HG03175 (cell line): ENCODE measurements at regions not wholly inside any gene's neighbourhood (a gene's known extent, or its start where the extent isn't known, plus 50 kb on each side); places are given as distances from the start of the nearest gene placed in this dataset.
A peak's percentile ranks its signal among the peaks of the same experiment; 100 is the strongest.
"Not testable (repeated sequence)": the region's sequence is repeated elsewhere in the genome, so short reads cannot be mapped to it uniquely, and the experiment has no call there.

Source experiments
- ATAC-seq: cut with Tn5 transposase; IDR thresholded peaks from one replicate; pipeline ENCODE4 v1.9.1; 2021; ENCODE audit warnings: mild to moderate bottlenecking, moderate library complexity; ENCODE audit not compliant: unreplicated experiment

- no peak for ATAC-seq
Observed at GRCh38 chr2:183522489-183523266, 398.4 kb downstream of the NUP35 start.

- no peak for ATAC-seq
Observed at GRCh38 chr2:183530333-183530901, 406.2 kb downstream of the NUP35 start.

DNA sequence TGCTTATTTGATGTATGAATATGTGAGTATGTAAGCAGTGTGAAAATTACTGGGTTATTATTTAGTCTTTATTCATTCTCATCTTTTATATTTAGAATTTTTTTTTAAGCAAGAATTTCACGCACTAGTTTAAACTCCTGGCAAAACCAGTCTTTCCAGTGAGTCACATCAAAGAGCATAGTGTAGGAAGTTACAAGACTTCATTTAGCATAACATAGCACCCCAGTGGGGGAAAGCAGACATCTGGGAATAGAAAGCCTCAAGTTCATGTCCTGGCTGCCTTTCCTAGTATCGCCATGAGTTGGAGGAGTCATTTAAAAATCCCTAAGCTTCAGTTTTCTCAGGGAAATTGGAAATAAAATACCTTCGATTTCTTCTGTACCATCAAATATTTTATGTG lies 408.3 kb downstream of the NUP35 start:
- ATAC-seq, result no peak

DNA sequence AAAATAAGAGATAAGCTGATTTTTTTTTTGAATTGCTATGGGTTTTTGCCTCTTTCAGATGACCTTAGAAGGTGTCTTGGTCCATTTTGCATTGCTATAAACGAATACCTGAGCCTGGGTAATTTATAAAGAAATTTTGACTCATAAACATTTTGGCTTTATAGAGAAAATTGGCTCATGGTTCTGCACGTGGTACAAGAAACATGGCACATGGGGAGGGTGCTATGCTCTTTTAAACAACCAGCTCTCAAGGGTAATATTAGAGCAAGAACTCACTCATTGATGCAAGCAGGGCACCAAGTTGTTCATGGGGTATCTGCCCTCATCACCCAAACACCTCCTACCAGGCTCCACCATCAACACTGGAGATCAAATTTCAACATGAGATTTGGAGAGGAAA lies 408.8 kb downstream of the NUP35 start:
- no peak for ATAC-seq

GRCh38 chr2:183536290-183536689 lies 412.0 kb downstream of the NUP35 start:
- no peak for ATAC-seq

DNA sequence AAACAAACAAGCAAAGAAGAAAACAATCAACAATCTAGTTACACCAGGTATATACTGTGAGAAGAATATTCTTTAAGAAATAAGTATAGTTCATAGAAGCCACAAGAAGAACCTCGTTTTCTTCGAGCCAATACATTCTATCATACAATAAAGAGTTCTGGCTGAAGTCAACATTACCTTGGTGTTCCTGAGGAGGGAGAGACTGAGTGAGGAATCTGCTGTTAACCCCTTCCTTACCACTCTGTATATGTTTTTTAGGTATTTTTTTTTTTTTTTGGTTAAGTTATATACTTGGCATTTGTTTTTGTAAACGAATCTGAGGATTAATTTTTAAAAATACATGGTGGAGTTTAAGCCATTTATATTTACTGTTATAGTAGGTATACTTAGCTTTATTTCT lies 412.5 kb downstream of the NUP35 start:
- ATAC-seq, result no peak

DNA sequence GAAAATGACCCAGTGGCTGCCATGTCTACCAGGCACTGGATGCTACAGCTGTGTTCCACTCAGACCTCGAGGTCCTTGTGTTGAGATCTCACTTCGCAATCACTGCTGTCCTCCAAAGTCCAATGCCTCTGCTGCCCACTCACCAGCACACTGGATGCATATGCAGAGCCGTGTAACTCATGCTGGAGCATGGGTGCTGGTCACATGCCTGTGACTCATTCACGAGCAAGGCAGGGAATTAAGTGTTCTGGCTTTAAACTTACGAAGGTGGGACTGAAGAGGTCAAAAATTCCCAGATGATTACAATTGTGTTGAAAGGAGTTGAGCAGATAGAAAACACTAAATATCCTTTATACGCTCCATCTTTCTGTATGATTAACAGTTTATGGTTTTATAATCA lies 417.5 kb downstream of the NUP35 start:
- no peak for ATAC-seq

DNA sequence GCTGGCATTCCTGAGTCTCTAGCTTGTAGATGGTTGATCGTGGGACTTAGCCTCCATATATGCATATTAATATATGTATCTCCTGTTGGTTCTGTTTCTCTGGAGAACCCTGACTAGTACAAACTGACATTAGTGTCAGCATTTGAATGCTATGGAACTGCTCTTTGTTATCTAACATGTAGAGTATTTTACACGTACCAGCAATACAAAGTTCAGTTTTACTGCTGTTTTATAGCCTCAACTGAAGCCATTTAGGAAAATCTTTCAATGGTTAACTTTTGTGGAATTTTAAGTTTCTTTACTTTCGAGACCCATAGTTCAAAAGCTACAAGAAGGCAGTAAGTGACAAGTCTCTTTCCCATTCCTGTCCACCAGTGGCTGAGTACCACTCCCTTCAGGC lies 418.4 kb downstream of the NUP35 start:
- ATAC-seq, result no peak

DNA sequence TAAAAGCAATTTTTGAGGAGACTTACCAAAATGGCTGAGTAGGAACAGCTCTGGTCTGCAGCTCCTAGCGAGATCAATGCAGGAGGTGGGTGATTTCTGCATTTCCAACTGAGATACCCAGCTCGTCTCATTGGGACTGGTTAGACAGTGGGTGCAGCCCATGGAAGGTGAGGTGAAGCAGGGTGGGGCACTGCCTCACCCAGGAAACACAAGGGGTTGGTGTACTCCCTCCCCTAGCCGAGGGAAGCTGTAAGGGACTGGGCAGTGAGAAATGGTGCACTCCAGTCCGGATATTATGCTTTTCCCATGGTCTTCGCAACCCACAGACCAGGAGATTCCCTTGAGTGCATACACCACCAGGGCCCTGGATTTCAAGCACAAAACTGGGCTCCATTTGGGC lies 419.0 kb downstream of the NUP35 start:
- no peak for ATAC-seq

DNA sequence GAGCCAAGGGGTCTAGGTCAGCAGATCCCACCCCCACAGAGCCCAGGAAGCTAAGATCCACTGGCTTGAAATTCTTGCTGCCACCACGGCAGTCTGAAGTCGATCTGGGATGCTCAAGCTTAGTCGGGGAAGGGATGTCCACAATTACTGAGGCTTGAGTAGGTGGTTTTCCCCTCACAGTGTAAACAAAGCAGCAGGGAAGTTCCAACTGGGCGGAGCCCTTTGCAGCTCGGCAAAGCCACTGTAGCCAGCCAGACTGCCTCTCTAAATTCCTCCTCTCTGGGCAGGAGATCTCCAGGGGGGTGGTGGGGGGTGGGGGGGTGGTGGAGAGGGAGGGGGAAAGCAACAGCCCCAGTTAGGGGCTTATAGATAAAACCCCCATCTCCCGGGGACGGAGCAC lies 419.5 kb downstream of the NUP35 start:
- peak; percentile 61 for ATAC-seq

- ATAC-seq, result not testable (repeated sequence)
Observed at GRCh38 chr2:183546560-183547350, 422.5 kb downstream of the NUP35 start.

GRCh38 chr2:183552716-183553115 lies 428.5 kb downstream of the NUP35 start:
- no peak for ATAC-seq

GRCh38 chr2:183564726-183565125 lies 440.5 kb downstream of the NUP35 start:
- ATAC-seq, result no peak

GRCh38 chr2:183575481-183575880 lies 451.2 kb downstream of the NUP35 start:
- no peak for ATAC-seq

- no peak for ATAC-seq
Observed at GRCh38 chr2:183579686-183580085, 455.4 kb downstream of the NUP35 start.

- no peak for ATAC-seq
Observed at GRCh38 chr2:183592271-183592670, 468.0 kb downstream of the NUP35 start.

- no peak for ATAC-seq
Observed at GRCh38 chr2:183594150-183594549, 469.9 kb downstream of the NUP35 start.

DNA sequence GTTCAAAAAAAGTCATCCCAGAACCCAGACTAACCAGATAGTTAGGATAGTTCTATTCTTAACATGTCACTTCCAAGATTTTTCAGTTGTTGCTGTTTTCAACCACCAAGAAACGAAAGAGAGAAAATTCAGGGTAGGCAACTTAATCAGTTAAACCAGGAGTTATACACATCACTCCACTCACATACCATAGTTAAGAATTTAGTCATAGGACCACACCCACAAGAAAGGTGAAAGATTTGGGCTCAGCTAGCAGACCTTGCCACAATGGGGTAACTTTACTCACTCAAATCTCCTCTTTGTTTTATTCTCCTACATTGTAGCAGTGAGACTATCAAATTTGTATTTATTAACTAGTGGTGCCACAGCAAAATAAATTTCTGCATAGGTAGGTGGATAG lies 473.6 kb downstream of the NUP35 start:
- ATAC-seq, result no peak

GRCh38 chr2:183604065-183604464 lies 479.8 kb downstream of the NUP35 start:
- no peak for ATAC-seq

DNA sequence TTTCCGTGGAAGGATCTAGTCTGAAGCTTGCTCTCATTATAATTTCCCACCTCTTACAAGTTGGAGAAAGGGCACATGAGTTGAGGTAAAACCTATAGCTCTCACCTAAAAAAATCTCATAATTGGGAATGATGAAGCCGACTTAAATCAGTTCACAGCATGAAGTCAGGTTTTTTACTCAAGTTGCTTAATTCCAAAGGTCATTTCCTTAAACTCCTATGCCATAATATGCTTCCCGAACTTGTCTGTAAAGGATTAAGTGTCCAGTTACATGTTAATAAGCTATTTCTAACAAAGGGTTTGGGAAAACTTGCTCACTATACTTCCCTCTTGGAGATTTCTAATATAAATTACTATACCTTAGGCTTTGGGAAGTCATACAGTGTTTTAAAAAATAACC lies 481.2 kb downstream of the NUP35 start:
- ATAC-seq, result no peak

- no peak for ATAC-seq
Observed at GRCh38 chr2:183606022-183606717, 481.9 kb downstream of the NUP35 start.
